ENCODE measurements at regions not wholly inside any gene's neighbourhood (a gene's known extent, or its start where the extent isn't known, plus 50 kb on each side); places are given as distances from the start of the nearest gene placed in this dataset.

GRCh38 chr3:148036331-148036876 is 627.2 kb downstream of the ZIC1 start:
- H3K4me1 ChIP-seq (ENCODE audit: control insufficient read depth, insufficient read depth, low read length), result no peaks in the 10 kb centered on the region
- POLR2A ChIA-PET, result interaction anchor here (0.7 kb wide), 1 partner anchor 13 kb away, joined by 3 read pairs; no protein-coding TSS in a partner anchor
- no peak overlapping the region for H3K27ac ChIP-seq (ENCODE audit: low read length)
- CTCF ChIA-PET, result no interaction called here
- ATAC-seq (no peak), DNase-seq (ENCODE audit: low read depth, low spot score) (no peak)
- in situ Hi-C loops (cut with HindIII; ENCODE audit: low pct_unique_long_range_greater_than_20kb, low sequenced_read_pairs), result no loop called here
- H3K27me3 ChIP-seq (ENCODE audit: control insufficient read depth, insufficient read depth, low read length), result no peaks in the 10 kb centered on the region
- H3K4me3 ChIP-seq (ENCODE audit: low read depth in 2 of 2, low read length in 2 of 2), result no peak overlapping the region
- intact Hi-C loops (cut with micrococcal nuclease; ENCODE audit: unreplicated experiment), result no loop called here
- no TSS peak for BruUV-seq (replicated peaks)
- no peaks in the 10 kb centered on the region for H3K36me3 ChIP-seq (ENCODE audit: control insufficient read depth, insufficient read depth, low read length)
- no peak for TF ChIP-seq POLR2AphosphoS5 (IDR thresholded peaks at IDR 0.05; ENCODE audit: low read depth, low read length)
- TF ChIP-seq TCF7L2 (IDR thresholded peaks at IDR 0.05; ENCODE audit: low read depth, low read length), result no peak
- no peak for TF ChIP-seq SIN3A (IDR thresholded peaks at IDR 0.05; ENCODE audit: borderline replicate concordance, insufficient read depth, low read depth, low read length)
- no peak for TF ChIP-seq REST (IDR thresholded peaks at IDR 0.05; ENCODE audit: insufficient read depth in 1 of 2, low read depth in 2 of 2, low read length in 1 of 2)
- TF ChIP-seq CTCF (IDR thresholded peaks at IDR 0.05), result no peak
- no peaks in the 10 kb centered on the region for H3K9me3 ChIP-seq (ENCODE audit: control insufficient read depth, insufficient read depth, low read depth, low read length)

- no peak for DNase-seq (ENCODE audit: low read depth, low spot score)
- H3K9me3 ChIP-seq (ENCODE audit: control insufficient read depth, insufficient read depth, low read depth, low read length), result no peaks in the 10 kb centered on the region
- H3K27ac ChIP-seq (ENCODE audit: low read length), result no peak overlapping the region
Measured at GRCh38 chr3:148042663-148043445, 633.7 kb downstream of the ZIC1 start.

More at GRCh38 chr3:148042663-148043445, 633.7 kb downstream of the ZIC1 start:
- ATAC-seq, result no peak
- BruUV-seq (replicated peaks), result no TSS peak
- ChIA-PET CTCF (no interaction called here), POLR2A (no interaction called here)
- Histone ChIP-seq H3K4me1 (ENCODE audit: control insufficient read depth, insufficient read depth, low read length) (no peaks in the 10 kb centered on the region), H3K36me3 (ENCODE audit: control insufficient read depth, insufficient read depth, low read length) (no peaks in the 10 kb centered on the region), H3K27me3 (ENCODE audit: control insufficient read depth, insufficient read depth, low read length) (no peaks in the 10 kb centered on the region), H3K4me3 (ENCODE audit: low read depth in 2 of 2, low read length in 2 of 2) (no peak overlapping the region)
- TF ChIP-seq CTCF (IDR thresholded peaks at IDR 0.05) (no peak), TCF7L2 (IDR thresholded peaks at IDR 0.05; ENCODE audit: low read depth, low read length) (no peak), REST (IDR thresholded peaks at IDR 0.05; ENCODE audit: insufficient read depth in 1 of 2, low read depth in 2 of 2, low read length in 1 of 2) (no peak), SIN3A (IDR thresholded peaks at IDR 0.05; ENCODE audit: borderline replicate concordance, insufficient read depth, low read depth, low read length) (no peak), POLR2AphosphoS5 (IDR thresholded peaks at IDR 0.05; ENCODE audit: low read depth, low read length) (no peak)
- in situ Hi-C loops (cut with HindIII; ENCODE audit: low pct_unique_long_range_greater_than_20kb, low sequenced_read_pairs), result no loop called here
- intact Hi-C loops (cut with micrococcal nuclease; ENCODE audit: unreplicated experiment), result no loop called here

Measured in Panc1 (cell line).